A673 (cell line): ENCODE measurements at regions not wholly inside any gene's neighbourhood (a gene's known extent, or its start where the extent isn't known, plus 50 kb on each side); places are given as distances from the start of the nearest gene placed in this dataset.
A peak's percentile ranks its signal among the peaks of the same experiment; 100 is the strongest.

ENCODE experiments used
- BruUV-seq: library from RNA; stranded (reverse); fragments of 400-500 nt; replicated peaks from 2 replicates; lab custom pipeline; 2021; lab: Mats Ljungman, UMichigan
- CTCF ChIA-PET: fragments of 300-600 bp; sonication (Branson Sonifier 250); formaldehyde crosslinking; loops from one replicate; lab custom pipeline; 2022; ENCODE audit warnings: antibody characterized with exemption; lab: Charles Lee
- POLR2A ChIA-PET: fragments of 300-600 bp; sonication (Branson Sonifier 250); formaldehyde crosslinking; loops from one replicate; lab custom pipeline; 2022; ENCODE audit warnings: antibody characterized with exemption; ENCODE audit not compliant: low non-redundant PET; lab: Charles Lee
- DNase-seq: peaks from one replicate; pipeline ENCODE4 v3.0.0-alpha.2; 2015; ENCODE audit warnings: low spot score
- H3K27ac ChIP-seq: fragments of 200-600 bp; sonication (generic); 2 replicates; pipeline ENCODE4 v1.5.1; 2016; ENCODE audit warnings: mixed run types, low read depth, mild to moderate bottlenecking, mixed read lengths, antibody characterized with exemption, low read length; ENCODE audit not compliant: poor library complexity, severe bottlenecking
- H3K27me3 ChIP-seq: fragments of 200-600 bp; sonication (generic); replicated peaks from 2 replicates; pipeline ENCODE4 v1.6.1; 2017; ENCODE audit warnings: mixed run types, low read depth, mild to moderate bottlenecking, mixed read lengths, antibody characterized with exemption, low read length; ENCODE audit not compliant: insufficient read depth, poor library complexity
- H3K36me3 ChIP-seq: fragments of 200-600 bp; sonication (generic); 2 replicates; pipeline ENCODE4 v1.6.1; 2016; ENCODE audit warnings: mixed run types, mild to moderate bottlenecking, mixed read lengths, antibody characterized with exemption, low read length; ENCODE audit not compliant: insufficient read depth, poor library complexity, severe bottlenecking
- H3K4me1 ChIP-seq: fragments of 200-600 bp; sonication (generic); 2 replicates; pipeline ENCODE4 v1.6.1; 2017; ENCODE audit warnings: mixed run types, mild to moderate bottlenecking, mixed read lengths, antibody characterized with exemption, low read length; ENCODE audit not compliant: insufficient read depth, poor library complexity, severe bottlenecking
- H3K4me3 ChIP-seq: fragments of 200-600 bp; sonication (generic); 2 replicates; pipeline ENCODE4 v1.5.1; 2016; ENCODE audit warnings: low read depth, mixed run types, mild to moderate bottlenecking, mixed read lengths, low read length; ENCODE audit not compliant: poor library complexity, severe bottlenecking
- H3K9me3 ChIP-seq: fragments of 200-600 bp; sonication (generic); 2 replicates; pipeline ENCODE4 v1.6.1; 2016; ENCODE audit warnings: mixed run types, low read depth, mild to moderate bottlenecking, mixed read lengths, antibody characterized with exemption, low read length; ENCODE audit not compliant: poor library complexity, severe bottlenecking
- CTCF ChIP-seq: fragments of 300-800, 200-600 bp; sonication (generic); conservative IDR thresholded peaks from 2 replicates; pipeline ENCODE4 v1.5.1; 2017; ENCODE audit warnings: low read depth, mild to moderate bottlenecking, antibody characterized with exemption, low read length, moderate library complexity, mixed read lengths
- EZH2 ChIP-seq: fragments of 200-600 bp; sonication (generic); IDR thresholded peaks from 2 replicates; pipeline ENCODE4 v1.6.1; 2017; ENCODE audit warnings: borderline replicate concordance, low read depth, mild to moderate bottlenecking, mixed read lengths, antibody characterized with exemption, low read length; ENCODE audit not compliant: poor library complexity, severe bottlenecking
- intact Hi-C: fragments of 100-400 bp; cut with micrococcal nuclease; formaldehyde crosslinking; loops from one replicate; pipeline ENCODE4 v1.10.0; 2022; ENCODE audit not compliant: unreplicated experiment

- intact Hi-C loops, result loop anchor here (5.0 kb wide), 1 partner anchor 1118 kb away; no protein-coding TSS in a partner anchor
- H3K27ac ChIP-seq, result no peak overlapping the region
- DNase-seq, result no peak
- TF ChIP-seq EZH2 (no peak), CTCF (no peak)
- CTCF ChIA-PET, result no interaction called here
- POLR2A ChIA-PET, result no interaction called here
- no peaks in the 10 kb centered on the region for H3K4me1 ChIP-seq
- no peak overlapping the region for H3K4me3 ChIP-seq
- H3K27me3 ChIP-seq, result no peaks in the 10 kb centered on the region
- BruUV-seq, result no TSS peak
- no peaks in the 10 kb centered on the region for H3K9me3 ChIP-seq
- H3K36me3 ChIP-seq, result no peaks in the 10 kb centered on the region
These were observed 443.8 kb upstream of the POU3F3 start for GRCh38 chr2:104410136-104410535.

- peak; percentile 44 for DNase-seq
- no peak overlapping the region for H3K4me3 ChIP-seq
- no TSS peak for BruUV-seq
- no peak for TF ChIP-seq EZH2
- TF ChIP-seq CTCF, result peak; percentile 73
- H3K27me3 ChIP-seq, result no peaks in the 10 kb centered on the region
- H3K36me3 ChIP-seq, result no peaks in the 10 kb centered on the region
- CTCF ChIA-PET, result no interaction called here
- intact Hi-C loops, result loop anchor here (1.0 to 5.0 kb wide), 2 partner anchors 1120 to 1251 kb away; no protein-coding TSS in a partner anchor
- no peak overlapping the region for H3K27ac ChIP-seq
- POLR2A ChIA-PET, result no interaction called here
- H3K9me3 ChIP-seq, result no peaks in the 10 kb centered on the region
- no peaks in the 10 kb centered on the region for H3K4me1 ChIP-seq
These were observed 441.5 kb upstream of the POU3F3 start for GRCh38 chr2:104412384-104412783.

- H3K27ac ChIP-seq, result no peak overlapping the region
- no peak for DNase-seq
- BruUV-seq, result no TSS peak
- CTCF ChIA-PET, result no interaction called here
- H3K4me3 ChIP-seq, result no peak overlapping the region
- H3K9me3 ChIP-seq, result no peaks in the 10 kb centered on the region
- POLR2A ChIA-PET, result no interaction called here
- TF ChIP-seq CTCF (no peak), EZH2 (no peak)
- no peaks in the 10 kb centered on the region for H3K4me1 ChIP-seq
- H3K36me3 ChIP-seq, result no peaks in the 10 kb centered on the region
- no peaks in the 10 kb centered on the region for H3K27me3 ChIP-seq
- intact Hi-C loops, result loop anchor here (5.0 kb wide), 1 partner anchor 1122 kb away; no protein-coding TSS in a partner anchor
These were observed 440.0 kb upstream of the POU3F3 start for GRCh38 chr2:104413890-104414289.
